CD14-positive monocyte (primary cell): ENCODE measurements at regions not wholly inside any gene's neighbourhood (a gene's known extent, or its start where the extent isn't known, plus 50 kb on each side); places are given as distances from the start of the nearest gene placed in this dataset.

Source experiments
- DNase-seq, 3 donors: peaks; one replicate each; pipeline ENCODE4 v3.0.0-alpha.2; 2011 to 2022
- H2AFZ ChIP-seq: 2 replicates; pipeline ENCODE4 v1.6.0; 2012; ENCODE audit warnings: mild to moderate bottlenecking, low read depth, low read length, inconsistent platforms; ENCODE audit not compliant: insufficient read depth, poor library complexity, severe bottlenecking
- H3K27ac ChIP-seq, 2 donors: 1 replicate in 1 of 2; 2 replicates in 1 of 2; pipeline ENCODE4 v1.5.1; 2012 to 2013; ENCODE audit warnings: low read length in 2 of 2, control low read depth in 1 of 2, inconsistent platforms in 1 of 2, low read depth in 1 of 2, mild to moderate bottlenecking in 1 of 2
- H3K27me3 ChIP-seq, 2 donors: one replicate each; pipeline versions ENCODE4 v1.6.0 to v1.6.1; 2011 to 2013; ENCODE audit warnings: low read length in 2 of 2; ENCODE audit not compliant: control insufficient read depth in 2 of 2, insufficient read depth in 2 of 2
- H3K36me3 ChIP-seq, 2 donors: replicated peaks in 1 of 2; 1 replicate in 1 of 2; 2 replicates in 1 of 2; pipeline versions ENCODE4 v1.5.1 to v1.6.1; 2012 to 2013; ENCODE audit warnings: low read length in 2 of 2, control low read depth in 1 of 2, inconsistent platforms in 1 of 2, mild to moderate bottlenecking in 1 of 2; ENCODE audit not compliant: insufficient read depth in 2 of 2, control insufficient read depth in 1 of 2
- H3K4me1 ChIP-seq, 2 donors: 1 replicate in 1 of 2; 2 replicates in 1 of 2; pipeline versions ENCODE4 v1.5.1 to v1.6.1; 2012 to 2013; ENCODE audit warnings: low read length in 2 of 2, control low read depth in 1 of 2, inconsistent platforms in 1 of 2, mild to moderate bottlenecking in 1 of 2, moderate library complexity in 1 of 2; ENCODE audit not compliant: insufficient read depth in 2 of 2, control insufficient read depth in 1 of 2
- H3K4me2 ChIP-seq: replicated peaks from 2 replicates; pipeline ENCODE3; 2012; ENCODE audit warnings: low read length, moderate library complexity, mild to moderate bottlenecking; ENCODE audit not compliant: poor library complexity, severe bottlenecking; ENCODE audit errors: extremely low read depth
- H3K4me3 ChIP-seq, 3 experiments: fragments of 200-600 bp in 1 of 3; sonication (generic) in 1 of 3; replicated peaks in 1 of 3; 1 replicate in 2 of 3; 2 replicates in 1 of 3; pipeline ENCODE4 v1.5.1; 2011 to 2013; ENCODE audit warnings: low read length in 3 of 3, mild to moderate bottlenecking in 3 of 3, control low read depth in 2 of 3, low read depth in 2 of 3, inconsistent platforms in 1 of 3, moderate library complexity in 1 of 3
- H3K79me2 ChIP-seq: 2 replicates; pipeline ENCODE4 v1.6.0; 2012; ENCODE audit warnings: mild to moderate bottlenecking, control low read depth, inconsistent platforms, low read length, moderate library complexity; ENCODE audit not compliant: insufficient read depth
- H3K9ac ChIP-seq: 2 replicates; pipeline ENCODE4 v1.6.0; 2017; ENCODE audit warnings: low read length, mild to moderate bottlenecking; ENCODE audit not compliant: insufficient read depth, poor library complexity, severe bottlenecking
- H3K9me3 ChIP-seq, 2 donors: replicated peaks in 1 of 2; 1 replicate in 1 of 2; 2 replicates in 1 of 2; pipeline versions ENCODE4 v1.5.1 to v1.6.1; 2012 to 2013; ENCODE audit warnings: low read length in 2 of 2, control low read depth in 1 of 2; ENCODE audit not compliant: control insufficient read depth in 1 of 2, insufficient read depth in 1 of 2
- H4K20me1 ChIP-seq: 2 replicates; pipeline ENCODE4 v1.6.0; 2012; ENCODE audit warnings: mild to moderate bottlenecking, low read length, control low read depth, moderate library complexity; ENCODE audit not compliant: insufficient read depth
- H3K27ac Mint-ChIP-seq, 7 donors: one replicate each; pipeline ENCODE4 v1.8.0; 2020; ENCODE audit warnings: mild to moderate bottlenecking in 7 of 7, mixed read lengths in 7 of 7, moderate library complexity in 6 of 7, inconsistent platforms in 2 of 7
- H3K27me3 Mint-ChIP-seq, 3 donors: one replicate each; pipeline ENCODE4 v1.8.0; 2021 to 2022; ENCODE audit warnings: low read depth in 3 of 3, mild to moderate bottlenecking in 3 of 3, mixed read lengths in 3 of 3, moderate library complexity in 3 of 3, inconsistent platforms in 1 of 3
- H3K36me3 Mint-ChIP-seq, 2 donors: one replicate each; pipeline ENCODE4 v1.8.0; 2020; ENCODE audit warnings: mixed read lengths in 2 of 2, inconsistent platforms in 1 of 2, mild to moderate bottlenecking in 1 of 2
- H3K4me1 Mint-ChIP-seq: one replicate; pipeline ENCODE4 v1.8.0; 2020; ENCODE audit warnings: mild to moderate bottlenecking, mixed read lengths
- H3K4me3 Mint-ChIP-seq, 2 donors: one replicate each; pipeline ENCODE4 v1.8.0; 2020; ENCODE audit warnings: mild to moderate bottlenecking in 2 of 2, mixed read lengths in 2 of 2, moderate library complexity in 1 of 2
- H3K9me3 Mint-ChIP-seq, 7 donors: one replicate each; pipeline ENCODE4 v1.8.0; 2020 to 2022; ENCODE audit warnings: mixed read lengths in 7 of 7, mild to moderate bottlenecking in 6 of 7, moderate library complexity in 6 of 7, inconsistent platforms in 2 of 7
- WGBS: methylation state at CpG from one replicate; pipeline ENCODE4 v1.1.5; 2013; ENCODE audit warnings: missing lambda C conversion rate; ENCODE audit not compliant: insufficient coverage; 5-methylcytosine and 5-hydroxymethylcytosine counted together
- intact Hi-C, 2 donors: fragments of 100-400 bp; cut with micrococcal nuclease; formaldehyde crosslinking; loops; one replicate each; pipeline versions ENCODE4 v1.15.0 to v1.15.1; 2023
- TF ChIP-seq, protein P1 (sequence below): fragments of 200-600 bp; IDR thresholded peaks from one replicate; pipeline ENCODE4 v1.8.0; 2022; ENCODE audit warnings: antibody characterized with exemption, mild to moderate bottlenecking

DNA sequence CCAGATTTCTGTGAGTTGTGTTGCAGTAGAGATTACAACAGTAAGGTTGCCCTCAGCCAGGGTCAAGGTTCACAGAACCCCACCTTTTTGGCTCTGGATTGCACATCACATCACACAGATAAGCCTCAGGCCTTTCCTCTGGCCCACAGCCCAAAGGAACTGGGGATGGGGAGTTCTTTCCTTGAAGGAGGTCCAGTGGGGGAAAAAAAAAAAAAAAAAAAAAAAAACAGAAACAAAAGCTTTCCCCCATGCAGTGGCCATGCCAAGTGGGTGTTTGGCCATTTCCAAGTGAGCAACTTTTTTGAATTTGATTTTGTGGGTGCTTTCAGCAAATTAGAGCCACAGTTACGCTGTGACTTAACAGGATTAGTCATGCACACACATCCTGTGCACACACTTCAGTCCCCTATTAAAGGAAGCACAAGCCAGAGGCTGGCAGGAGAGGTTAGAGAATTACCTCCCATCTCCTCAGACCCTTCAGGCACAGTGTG lies 79.3 kb upstream of the NANOS1 start:
- Histone ChIP-seq H3K79me2 (no peaks in the 10 kb centered on the region), H3K36me3 (no peaks in the 10 kb centered on the region), H3K4me2 (no peak overlapping the region), H2AFZ (no peak overlapping the region), H4K20me1 (no peaks in the 10 kb centered on the region), H3K4me3 (no peak overlapping the region), H3K9me3 (peaks cover 0 to 2% of the 10 kb centered on the region in 2 donors), H3K4me1 (peaks cover 0 to 2% of the 10 kb centered on the region in 2 donors), H3K9ac (no peak overlapping the region), H3K27ac (no peak overlapping the region), H3K27me3 (no peaks in the 10 kb centered on the region)
- intact Hi-C loops, result no loop called here
- Mint-ChIP-seq H3K36me3 (no peaks in the 10 kb centered on the region), H3K4me3 (no peak overlapping the region), H3K27me3 (peaks cover 0 to 7% (median 3%) of the 10 kb centered on the region in 3 donors), H3K27ac (no peak overlapping the region), H3K9me3 (peaks cover 0 to 10% (median 5%) of the 10 kb centered on the region in 7 donors), H3K4me1 (peaks cover 3% of the 10 kb centered on the region)
- no peak for DNase-seq
- TF ChIP-seq, protein P1, sequence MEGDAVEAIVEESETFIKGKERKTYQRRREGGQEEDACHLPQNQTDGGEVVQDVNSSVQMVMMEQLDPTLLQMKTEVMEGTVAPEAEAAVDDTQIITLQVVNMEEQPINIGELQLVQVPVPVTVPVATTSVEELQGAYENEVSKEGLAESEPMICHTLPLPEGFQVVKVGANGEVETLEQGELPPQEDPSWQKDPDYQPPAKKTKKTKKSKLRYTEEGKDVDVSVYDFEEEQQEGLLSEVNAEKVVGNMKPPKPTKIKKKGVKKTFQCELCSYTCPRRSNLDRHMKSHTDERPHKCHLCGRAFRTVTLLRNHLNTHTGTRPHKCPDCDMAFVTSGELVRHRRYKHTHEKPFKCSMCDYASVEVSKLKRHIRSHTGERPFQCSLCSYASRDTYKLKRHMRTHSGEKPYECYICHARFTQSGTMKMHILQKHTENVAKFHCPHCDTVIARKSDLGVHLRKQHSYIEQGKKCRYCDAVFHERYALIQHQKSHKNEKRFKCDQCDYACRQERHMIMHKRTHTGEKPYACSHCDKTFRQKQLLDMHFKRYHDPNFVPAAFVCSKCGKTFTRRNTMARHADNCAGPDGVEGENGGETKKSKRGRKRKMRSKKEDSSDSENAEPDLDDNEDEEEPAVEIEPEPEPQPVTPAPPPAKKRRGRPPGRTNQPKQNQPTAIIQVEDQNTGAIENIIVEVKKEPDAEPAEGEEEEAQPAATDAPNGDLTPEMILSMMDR, result no peak
- WGBS, result 20% methylated on average over 1 of the region's 1 CpG

DNA sequence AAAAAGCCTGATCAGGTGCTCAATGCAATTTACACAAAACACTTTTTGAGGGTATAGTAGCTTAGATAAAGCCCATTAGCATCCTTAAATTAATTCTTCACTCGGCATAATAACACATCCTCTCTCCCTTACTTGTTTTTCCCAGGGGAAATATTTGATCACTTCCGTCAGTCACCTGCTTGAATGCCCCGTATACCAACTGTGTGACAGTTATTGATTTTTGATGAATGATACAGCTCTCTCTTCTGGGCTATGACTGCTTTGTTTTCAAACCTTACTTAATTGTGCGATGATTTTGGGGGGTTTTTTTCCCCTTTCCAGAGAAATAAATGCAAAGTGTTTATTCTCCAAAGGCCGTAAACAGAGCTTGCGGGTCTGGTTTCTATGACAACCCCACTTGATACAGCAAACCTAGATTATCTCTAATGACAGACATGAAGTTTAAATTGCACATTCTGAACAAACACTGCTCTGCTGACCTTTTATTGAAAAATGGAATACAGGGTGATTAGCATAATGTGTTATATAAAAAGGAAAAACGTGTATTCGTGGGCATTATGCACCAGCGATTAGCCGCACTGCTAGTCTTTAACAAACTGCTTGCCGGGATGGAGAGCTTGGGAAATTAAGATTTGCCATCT lies 78.4 kb upstream of the NANOS1 start:
- peaks cover 5 to 7% (median 5%) of the 10 kb centered on the region in 3 donors for H3K27me3 Mint-ChIP-seq
- intact Hi-C loops, result no loop called here
- no peak overlapping the region for H3K4me3 Mint-ChIP-seq

More for the DNA sequence above, 78.4 kb upstream of the NANOS1 start:
- no peak overlapping the region for H3K9ac ChIP-seq
- peaks cover 0 to 2% of the 10 kb centered on the region in 2 donors for H3K4me1 ChIP-seq
- Mint-ChIP-seq H3K27ac (no peak overlapping the region), H3K4me1 (peaks cover 6% of the 10 kb centered on the region), H3K9me3 (peaks cover 0 to 7% (median 5%) of the 10 kb centered on the region in 7 donors), H3K36me3 (no peaks in the 10 kb centered on the region)
- TF ChIP-seq, protein P1, result no peak
- no peak for DNase-seq
- no peaks in the 10 kb centered on the region for H4K20me1 ChIP-seq
- no peaks in the 10 kb centered on the region for H3K79me2 ChIP-seq
- no peak overlapping the region for H3K4me3 ChIP-seq
- 97% methylated on average over 6 of the region's 11 CpGs for WGBS
- no peak overlapping the region for H3K4me2 ChIP-seq
- no peaks in the 10 kb centered on the region for H3K36me3 ChIP-seq
- no peak overlapping the region for H3K27ac ChIP-seq
- H2AFZ ChIP-seq, result no peak overlapping the region
- no peaks in the 10 kb centered on the region for H3K27me3 ChIP-seq
- H3K9me3 ChIP-seq, result peaks cover 0 to 2% of the 10 kb centered on the region in 2 donors
